Chondrocyte (in vitro differentiated cells): ENCODE measurements at regions not wholly inside any gene's neighbourhood (a gene's known extent, or its start where the extent isn't known, plus 50 kb on each side); places are given as distances from the start of the nearest gene placed in this dataset.
"Not testable (repeated sequence)": the region's sequence is repeated elsewhere in the genome, so short reads cannot be mapped to it uniquely, and the experiment has no call there.

ENCODE experiments used
- DNase-seq: peaks from one replicate; pipeline ENCODE4 v3.0.0; 2021; ENCODE audit warnings: mixed read lengths, low spot score
- H3K27ac Mint-ChIP-seq: one replicate; pipeline ENCODE4 v1.8.0; 2021; ENCODE audit warnings: mild to moderate bottlenecking, moderate library complexity, mixed read lengths; ENCODE audit not compliant: unreplicated experiment
- H3K27me3 Mint-ChIP-seq: 2 replicates; pipeline ENCODE4 v1.8.0; 2021; ENCODE audit warnings: low read depth, mixed read lengths
- H3K36me3 Mint-ChIP-seq: 2 replicates; pipeline ENCODE4 v1.8.0; 2021; ENCODE audit warnings: low read depth, mixed read lengths
- H3K4me1 Mint-ChIP-seq: 2 replicates; pipeline ENCODE4 v1.8.0; 2021; ENCODE audit warnings: low read depth, mild to moderate bottlenecking, mixed read lengths
- H3K4me3 Mint-ChIP-seq: one replicate; pipeline ENCODE4 v1.8.0; 2021; ENCODE audit warnings: mild to moderate bottlenecking, moderate library complexity, mixed read lengths; ENCODE audit not compliant: unreplicated experiment
- H3K9me3 Mint-ChIP-seq: 2 replicates; pipeline ENCODE4 v1.8.0; 2021; ENCODE audit warnings: low read depth, mixed read lengths
- TF ChIP-seq, protein P1 (sequence below): fragments of 200-600 bp; sonication (generic); IDR thresholded peaks from 2 replicates; pipeline ENCODE4 v1.5.0; 2021; ENCODE audit warnings: antibody characterized with exemption, mild to moderate bottlenecking, moderate library complexity

DNA sequence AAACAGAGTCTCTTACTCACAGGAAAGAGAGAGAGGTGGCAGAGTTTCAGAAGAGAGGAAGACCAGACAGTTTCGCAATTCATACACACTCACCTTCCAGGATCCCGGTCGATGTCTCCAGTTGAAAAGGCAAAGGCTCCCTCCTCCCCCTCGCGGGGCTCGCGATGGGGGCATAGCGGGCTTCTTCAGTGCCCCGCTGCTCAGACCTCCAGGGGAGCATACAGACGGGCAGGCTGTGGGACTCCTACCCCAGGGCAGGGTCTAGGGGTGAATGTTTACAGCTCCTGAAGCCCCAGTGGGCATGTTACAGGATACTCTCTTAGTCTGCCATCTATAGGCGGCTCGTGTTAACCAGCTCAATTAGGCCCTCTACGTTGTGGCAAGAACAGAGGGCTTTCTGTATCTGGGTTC lies 139.2 kb downstream of the SLITRK5 start:
- Mint-ChIP-seq H3K27ac (no peak overlapping the region), H3K4me1 (no peaks in the 10 kb centered on the region), H3K36me3 (no peaks in the 10 kb centered on the region), H3K4me3 (no peak overlapping the region), H3K9me3 (no peaks in the 10 kb centered on the region), H3K27me3 (peaks cover 3% of the 10 kb centered on the region)
- TF ChIP-seq, protein P1, sequence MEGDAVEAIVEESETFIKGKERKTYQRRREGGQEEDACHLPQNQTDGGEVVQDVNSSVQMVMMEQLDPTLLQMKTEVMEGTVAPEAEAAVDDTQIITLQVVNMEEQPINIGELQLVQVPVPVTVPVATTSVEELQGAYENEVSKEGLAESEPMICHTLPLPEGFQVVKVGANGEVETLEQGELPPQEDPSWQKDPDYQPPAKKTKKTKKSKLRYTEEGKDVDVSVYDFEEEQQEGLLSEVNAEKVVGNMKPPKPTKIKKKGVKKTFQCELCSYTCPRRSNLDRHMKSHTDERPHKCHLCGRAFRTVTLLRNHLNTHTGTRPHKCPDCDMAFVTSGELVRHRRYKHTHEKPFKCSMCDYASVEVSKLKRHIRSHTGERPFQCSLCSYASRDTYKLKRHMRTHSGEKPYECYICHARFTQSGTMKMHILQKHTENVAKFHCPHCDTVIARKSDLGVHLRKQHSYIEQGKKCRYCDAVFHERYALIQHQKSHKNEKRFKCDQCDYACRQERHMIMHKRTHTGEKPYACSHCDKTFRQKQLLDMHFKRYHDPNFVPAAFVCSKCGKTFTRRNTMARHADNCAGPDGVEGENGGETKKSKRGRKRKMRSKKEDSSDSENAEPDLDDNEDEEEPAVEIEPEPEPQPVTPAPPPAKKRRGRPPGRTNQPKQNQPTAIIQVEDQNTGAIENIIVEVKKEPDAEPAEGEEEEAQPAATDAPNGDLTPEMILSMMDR, result no peak
- DNase-seq, result peak; percentile 63

DNA sequence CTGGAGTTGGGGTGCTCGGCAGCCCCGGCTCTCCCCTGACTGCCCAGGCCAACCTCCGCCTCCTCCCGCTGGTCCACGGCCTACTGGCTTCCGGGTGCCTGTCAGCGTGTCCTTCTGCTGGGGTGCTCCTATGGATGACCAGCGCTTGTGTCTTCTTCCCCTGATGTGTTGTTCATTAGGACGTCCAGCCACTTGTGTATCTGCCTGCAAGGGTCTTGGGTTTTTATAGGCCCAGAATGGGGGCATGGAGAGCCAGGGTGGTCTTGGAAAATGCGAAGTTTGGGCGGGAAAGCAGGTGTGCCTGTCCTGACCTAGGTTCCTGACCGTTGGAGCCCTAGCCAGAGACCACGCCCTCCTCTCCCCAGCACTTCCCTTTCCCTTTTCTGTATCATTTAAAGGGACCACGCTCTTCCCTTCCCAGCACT lies 139.8 kb downstream of the SLITRK5 start:
- peak; percentile 47 for DNase-seq
- peaks cover 3% of the 10 kb centered on the region for H3K27me3 Mint-ChIP-seq
- H3K9me3 Mint-ChIP-seq, result no peaks in the 10 kb centered on the region
- TF ChIP-seq, protein P1, result no peak
- no peaks in the 10 kb centered on the region for H3K36me3 Mint-ChIP-seq
- no peaks in the 10 kb centered on the region for H3K4me1 Mint-ChIP-seq
- H3K27ac Mint-ChIP-seq, result no peak overlapping the region
- no peak overlapping the region for H3K4me3 Mint-ChIP-seq

DNA sequence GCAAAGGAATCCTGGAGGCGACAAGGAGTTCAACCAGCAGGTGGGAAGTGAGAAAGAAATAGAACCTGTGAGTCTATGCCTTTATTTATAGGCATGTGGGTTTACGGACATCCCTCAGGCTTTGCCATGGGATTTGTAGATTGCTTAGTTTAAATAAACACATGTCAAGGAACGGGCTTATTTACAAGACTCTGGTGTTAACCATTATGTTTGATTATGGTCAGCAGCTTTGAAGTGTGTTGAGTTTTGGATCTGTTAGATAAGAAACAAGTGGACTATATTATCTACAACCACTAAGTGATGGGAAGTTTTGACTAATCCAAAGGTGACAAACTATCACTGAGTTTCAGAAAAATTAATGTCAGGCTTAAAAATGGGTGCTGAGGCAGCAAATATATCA lies 143.2 kb downstream of the SLITRK5 start:
- no peak for DNase-seq
- Mint-ChIP-seq H3K9me3 (no peaks in the 10 kb centered on the region), H3K36me3 (no peaks in the 10 kb centered on the region), H3K27ac (no peak overlapping the region), H3K4me3 (no peak overlapping the region), H3K4me1 (no peaks in the 10 kb centered on the region), H3K27me3 (peaks cover 3% of the 10 kb centered on the region)
- TF ChIP-seq, protein P1, result no peak

DNA sequence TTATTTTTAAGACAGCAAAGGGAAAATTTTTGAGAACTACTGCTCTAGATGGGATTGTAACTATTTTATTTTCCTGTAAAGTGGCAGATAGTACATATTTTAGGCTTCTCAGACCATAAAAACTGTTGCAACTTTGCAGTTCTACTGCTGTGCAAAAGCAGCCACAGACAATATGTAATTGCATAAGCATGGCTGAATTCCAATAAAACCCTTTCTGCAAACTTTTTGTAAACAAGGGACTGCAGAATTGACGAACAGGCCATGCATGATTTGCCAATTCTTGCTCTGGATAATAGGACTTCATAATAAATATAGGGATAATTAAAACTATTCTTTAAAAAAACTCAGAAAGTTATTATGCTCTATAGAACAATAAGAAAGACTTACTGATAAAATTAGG lies 149.1 kb downstream of the SLITRK5 start:
- Mint-ChIP-seq H3K27me3 (no peaks in the 10 kb centered on the region), H3K9me3 (no peaks in the 10 kb centered on the region), H3K36me3 (no peaks in the 10 kb centered on the region), H3K27ac (no peak overlapping the region), H3K4me3 (no peak overlapping the region), H3K4me1 (no peaks in the 10 kb centered on the region)
- TF ChIP-seq, protein P1, result no peak
- DNase-seq, result no peak

DNA sequence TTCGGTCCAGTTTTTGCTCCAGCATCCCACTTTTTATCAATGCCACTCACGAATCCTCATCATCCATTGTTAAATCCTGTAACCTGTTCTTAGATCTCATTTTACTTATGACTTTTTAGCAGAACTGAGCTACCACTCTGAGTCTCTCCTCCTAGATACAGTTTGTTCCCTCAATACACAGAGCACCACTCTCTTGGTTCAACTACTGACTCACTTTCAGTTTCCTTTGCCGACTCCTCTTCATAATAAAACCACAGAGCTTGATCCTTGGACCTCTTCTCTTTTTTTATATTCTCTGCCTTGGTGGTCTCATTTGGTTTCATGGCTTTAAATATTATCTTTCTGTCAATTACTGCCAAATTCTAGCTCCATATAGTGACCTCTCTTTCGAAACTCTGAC lies 150.3 kb downstream of the SLITRK5 start:
- Mint-ChIP-seq H3K27ac (no peak overlapping the region), H3K36me3 (no peaks in the 10 kb centered on the region), H3K9me3 (no peaks in the 10 kb centered on the region), H3K27me3 (no peaks in the 10 kb centered on the region), H3K4me1 (no peaks in the 10 kb centered on the region), H3K4me3 (no peak overlapping the region)
- DNase-seq, result no peak
- TF ChIP-seq, protein P1, result no peak

DNA sequence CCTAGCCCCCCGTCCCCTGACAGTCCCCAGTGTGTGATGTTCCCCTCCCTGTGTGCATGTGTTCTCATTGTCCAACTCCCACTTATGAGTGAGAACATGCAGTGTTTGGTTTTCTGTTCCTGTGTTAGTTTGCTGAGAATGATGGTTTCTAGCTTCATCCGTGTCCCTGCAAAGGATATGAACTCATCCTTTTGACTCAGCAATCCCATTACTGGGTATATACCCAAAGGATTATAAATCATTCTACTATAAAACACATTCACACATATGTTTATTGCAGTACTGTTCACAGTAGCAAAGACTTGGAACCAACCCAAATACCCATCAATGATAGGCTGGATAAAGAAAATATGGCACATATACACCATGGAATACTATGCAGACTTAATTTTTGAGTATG lies 155.1 kb downstream of the SLITRK5 start:
- H3K9me3 Mint-ChIP-seq, H3K4me3 Mint-ChIP-seq, H3K27me3 Mint-ChIP-seq, H3K4me1 Mint-ChIP-seq, DNase-seq, H3K36me3 Mint-ChIP-seq, H3K27ac Mint-ChIP-seq: not testable (repeated sequence)
